Suprapubic skin (tissue), 3 donors: ENCODE measurements at regions not wholly inside any gene's neighbourhood (a gene's known extent, or its start where the extent isn't known, plus 50 kb on each side); places are given as distances from the start of the nearest gene placed in this dataset.
"Not testable (repeated sequence)": the region's sequence is repeated elsewhere in the genome, so short reads cannot be mapped to it uniquely, and the experiment has no call there.

Experiments
- CTCF ChIP-seq, 2 donors: fragments of 200-600 bp in 1 of 2; fragments of 450-650 bp in 1 of 2; sonication (generic) in 1 of 2; IDR thresholded peaks; one replicate each; pipeline ENCODE4 v1.5.1; 2016 to 2019; ENCODE audit warnings: antibody characterized with exemption in 2 of 2, mild to moderate bottlenecking in 1 of 2, moderate library complexity in 1 of 2
- POLR2AphosphoS5 ChIP-seq, 3 donors: sonication (generic); formaldehyde crosslinking; IDR thresholded peaks; one replicate each; pipeline ENCODE4 v1.6.1; 2017; ENCODE audit warnings: antibody characterized with exemption in 3 of 3

GRCh38 chr1:120273363-120273762 lies 97.0 kb upstream of the SEC22B start:
- not testable (repeated sequence) for TF ChIP-seq CTCF, POLR2AphosphoS5 (IDR thresholded peaks at IDR 0.05)
